Adrenal gland (tissue), 9 donors: ENCODE measurements at regions not wholly inside any gene's neighbourhood (a gene's known extent, or its start where the extent isn't known, plus 50 kb on each side); places are given as distances from the start of the nearest gene placed in this dataset.

Experiments
- DNase-seq, 7 donors: peaks; one replicate each; pipeline ENCODE4 v3.0.0-alpha.2; 2019 to 2020
- H3K27ac ChIP-seq, 5 donors: fragments of 200-600 bp; sonication (generic) in 4 of 5; 1 replicate in 3 of 5; 2 replicates in 2 of 5; pipeline versions ENCODE4 v1.5.1 to v1.8.0; 2016 to 2020; ENCODE audit warnings: mild to moderate bottlenecking in 1 of 5
- H3K27me3 ChIP-seq: fragments of 200-600 bp; 2 replicates; pipeline ENCODE4 v1.8.0; 2021
- H3K36me3 ChIP-seq, 2 donors: fragments of 200-600 bp; replicated peaks in 1 of 2; 1 replicate in 1 of 2; 2 replicates in 1 of 2; pipeline versions ENCODE4 v1.5.1 to v1.8.0; 2018 to 2022
- H3K4me1 ChIP-seq, 2 donors: fragments of 200-600 bp; replicated peaks in 1 of 2; 1 replicate in 1 of 2; 2 replicates in 1 of 2; pipeline versions ENCODE4 v1.5.1 to v1.8.0; 2018 to 2021
- H3K4me3 ChIP-seq, 4 donors: fragments of 200-600 bp; sonication (generic) in 3 of 4; one replicate each; pipeline ENCODE4 v1.5.1; 2016 to 2018
- H3K9me3 ChIP-seq, 3 donors: fragments of 200-600 bp; sonication (generic) in 1 of 3; replicated peaks in 1 of 3; 1 replicate in 2 of 3; 2 replicates in 1 of 3; pipeline versions ENCODE4 v1.5.1 to v1.8.0; 2016 to 2021
- CTCF ChIP-seq, 6 experiments: fragments of 450-650 bp in 4 of 6; fragments of 200-600 bp in 2 of 6; sonication (generic) in 1 of 6; IDR thresholded peaks; 1 replicate in 5 of 6; 2 replicates in 1 of 6; pipeline versions ENCODE4 v1.5.1 to v1.8.0; 2016 to 2021; ENCODE audit warnings: antibody characterized with exemption in 6 of 6, mild to moderate bottlenecking in 2 of 6, moderate library complexity in 1 of 6
- POLR2A ChIP-seq, 2 donors: fragments of 450-650 bp; IDR thresholded peaks; one replicate each; pipeline ENCODE4 v1.6.1; 2017; ENCODE audit warnings: antibody characterized with exemption in 2 of 2, mild to moderate bottlenecking in 2 of 2, moderate library complexity in 1 of 2
- WGBS, 4 donors: extraction: QIAGEN DNeasy Blood & Tissue Kit in 2 of 4; methylation state at CpG; one replicate each; pipeline versions ENCODE4 v1.1.5 to v1.1.7; 2013 to 2017; 5-methylcytosine and 5-hydroxymethylcytosine counted together
- intact Hi-C, 2 donors: fragments of 100-400 bp; cut with DNase I; formaldehyde crosslinking; loops; one replicate each; pipeline versions ENCODE4 v1.14.1 to v1.15.0; 2022 to 2023
- donor health status: healthy with polysubstance abuse.
- donor health status: Bipolar disorder and iron deficiency.
- donor health status: DM: yes; HTN: yes; CAD: no.
- donor health status: DM: no; HTN: no; CAD: no.
- donor health status: DM: no; HTN: no; CAD: no.

- Histone ChIP-seq H3K4me3 (no peak overlapping the region), H3K9me3 (no peaks in the 10 kb centered on the region), H3K4me1 (peaks cover 8 to 14% of the 10 kb centered on the region in 2 donors), H3K36me3 (no peaks in the 10 kb centered on the region), H3K27ac (no peak overlapping the region), H3K27me3 (no peaks in the 10 kb centered on the region)
- 92 to 100% (median 97%) methylated on average over 6 of the region's 6 CpGs; no CpG with 5 or more reads in 1 of the 4 donors for whole genome bisulfite sequencing, 4 donors
- no peak for TF ChIP-seq CTCF (IDR thresholded peaks at IDR 0.05)
- TF ChIP-seq POLR2A (IDR thresholded peaks at IDR 0.05), result no peak
- DNase-seq, result no peak
- intact Hi-C loops, result no loop called here
Observed at GRCh38 chr16:11491524-11491923, 95.2 kb downstream of the LITAF start.

GRCh38 chr16:11492808-11493530 is 93.8 kb downstream of the LITAF start:
- WGBS, 4 donors, result 93 to 98% (median 95%) methylated on average over 4 of the region's 4 CpGs

GRCh38 chr16:11493531-11493929 is 93.2 kb downstream of the LITAF start:
- TF ChIP-seq POLR2A (IDR thresholded peaks at IDR 0.05) (no peak), CTCF (IDR thresholded peaks at IDR 0.05) (no peak)
- Histone ChIP-seq H3K4me3 (no peak overlapping the region), H3K27ac (no peak overlapping the region), H3K27me3 (no peaks in the 10 kb centered on the region), H3K36me3 (no peaks in the 10 kb centered on the region), H3K4me1 (peaks cover 21 to 29% of the 10 kb centered on the region in 2 donors), H3K9me3 (no peaks in the 10 kb centered on the region)
- WGBS, 4 donors, result 72 to 97% (median 89%) methylated on average over 4 to 14 of the region's 20 CpGs
- intact Hi-C loops, result no loop called here
- no peak for DNase-seq

More at GRCh38 chr16:11492808-11493530, 93.8 kb downstream of the LITAF start:
- no peaks in the 10 kb centered on the region for H3K9me3 ChIP-seq
- DNase-seq, result no peak
- H3K27me3 ChIP-seq, result no peaks in the 10 kb centered on the region
- H3K36me3 ChIP-seq, result no peaks in the 10 kb centered on the region
- peaks cover 21 to 27% of the 10 kb centered on the region in 2 donors for H3K4me1 ChIP-seq
- H3K27ac ChIP-seq, result no peak overlapping the region
- no peak overlapping the region for H3K4me3 ChIP-seq
- intact Hi-C loops, result no loop called here
- no peak for TF ChIP-seq CTCF (IDR thresholded peaks at IDR 0.05)
- no peak for TF ChIP-seq POLR2A (IDR thresholded peaks at IDR 0.05)

- Histone ChIP-seq H3K36me3 (no peaks in the 10 kb centered on the region), H3K4me1 (peaks cover 21 to 29% of the 10 kb centered on the region in 2 donors), H3K27ac (no peak overlapping the region), H3K4me3 (no peak overlapping the region), H3K27me3 (no peaks in the 10 kb centered on the region), H3K9me3 (no peaks in the 10 kb centered on the region)
- WGBS, 4 donors, result 85 to 100% (median 87%) methylated on average over 1 to 9 of the region's 17 CpGs; no CpG with 5 or more reads in 1 of the 4 donors
- DNase-seq, result no peak
- intact Hi-C loops, result no loop called here
- TF ChIP-seq CTCF (IDR thresholded peaks at IDR 0.05) (no peak), POLR2A (IDR thresholded peaks at IDR 0.05) (no peak)
Observed at GRCh38 chr16:11494029-11494428, 92.7 kb downstream of the LITAF start.
